Right lobe of liver (tissue), 4 donors: ENCODE measurements at regions not wholly inside any gene's neighbourhood (a gene's known extent, or its start where the extent isn't known, plus 50 kb on each side); places are given as distances from the start of the nearest gene placed in this dataset.

Experiments used
- CTCF ChIP-seq, 4 donors: fragments of 200-600 bp in 3 of 4; fragments of 450-650 bp in 1 of 4; IDR thresholded peaks; one replicate each; pipeline versions ENCODE4 v1.5.1 to v1.8.0; 2016 to 2022; ENCODE audit warnings: antibody characterized with exemption in 4 of 4, mild to moderate bottlenecking in 2 of 4
- POLR2A ChIP-seq: fragments of 450-650 bp; IDR thresholded peaks from one replicate; pipeline ENCODE4 v1.6.1; 2017; ENCODE audit warnings: antibody characterized with exemption, mild to moderate bottlenecking
- donor health status: DM: no; HTN: no; CAD: no.
- donor health status: DM: no; HTN: no; CAD: no.
- donor health status: DM: no; HTN: yes; CAD: no.

- TF ChIP-seq CTCF (IDR thresholded peaks at IDR 0.05) (no peak), POLR2A (no peak)
Measured at GRCh38 chr4:81664079-81664478, 192.4 kb upstream of the RASGEF1B start.
